ENCODE measurements at regions not wholly inside any gene's neighbourhood (a gene's known extent, or its start where the extent isn't known, plus 50 kb on each side); places are given as distances from the start of the nearest gene placed in this dataset.

GRCh38 chr5:3845230-3845629 is 249.6 kb downstream of the IRX1 start:
- Histone ChIP-seq H3K4me3 (no peak overlapping the region), H3K4me1 (no peaks in the 10 kb centered on the region), H3K27me3 (no peaks in the 10 kb centered on the region), H3K27ac (no peak overlapping the region), H3K9me3 (no peaks in the 10 kb centered on the region), H3K36me3 (no peaks in the 10 kb centered on the region)
- ATAC-seq = no peak
- WGBS, 2 donors (ENCODE audit: low coverage in 1 of 2) = 64 to 71% methylated on average over 2 to 5 of the region's 5 CpGs
- TF ChIP-seq POLR2A (IDR thresholded peaks at IDR 0.05) = no peak

- Histone ChIP-seq H3K4me3 (no peak overlapping the region), H3K27me3 (no peaks in the 10 kb centered on the region), H3K27ac (no peak overlapping the region), H3K36me3 (no peaks in the 10 kb centered on the region), H3K4me1 (no peaks in the 10 kb centered on the region), H3K9me3 (no peaks in the 10 kb centered on the region)
- no peak for ATAC-seq
- WGBS, 2 donors (ENCODE audit: low coverage in 1 of 2) = 54 to 66% methylated on average over 4 to 9 of the region's 13 CpGs
- TF ChIP-seq EP300 (IDR thresholded peaks at IDR 0.05) (no peak), CTCF (IDR thresholded peaks at IDR 0.05) (no peak)
Measured at GRCh38 chr5:3852161-3852916, 256.7 kb downstream of the IRX1 start.

- Histone ChIP-seq H3K9me3 (no peaks in the 10 kb centered on the region), H3K27me3 (no peaks in the 10 kb centered on the region), H3K27ac (no peak overlapping the region), H3K4me3 (no peak overlapping the region), H3K4me1 (no peaks in the 10 kb centered on the region), H3K36me3 (no peaks in the 10 kb centered on the region)
- TF ChIP-seq CTCF (IDR thresholded peaks at IDR 0.05) (no peak), POLR2AphosphoS5 (IDR thresholded peaks at IDR 0.05) (no peak), EP300 (IDR thresholded peaks at IDR 0.05) (no peak)
- WGBS, 2 donors (ENCODE audit: low coverage in 1 of 2) = 61 to 83% methylated on average over 10 to 11 of the region's 11 CpGs
- no peak for ATAC-seq
Measured at GRCh38 chr5:3853362-3853761, 257.7 kb downstream of the IRX1 start.

GRCh38 chr5:3854188-3854821 is 258.7 kb downstream of the IRX1 start:
- H3K36me3 ChIP-seq = no peaks in the 10 kb centered on the region
- TF ChIP-seq CTCF (IDR thresholded peaks at IDR 0.05) = no peak
- no peak for TF ChIP-seq EP300 (IDR thresholded peaks at IDR 0.05)
- H3K4me3 ChIP-seq = no peak overlapping the region
- ATAC-seq = no peak
- WGBS, 2 donors (ENCODE audit: low coverage in 1 of 2) = 60% methylated on average over 17 of the region's 30 CpGs; no CpG with 5 or more reads in 1 of the 2 donors
- H3K27ac ChIP-seq = no peak overlapping the region
- H3K4me1 ChIP-seq = no peaks in the 10 kb centered on the region
- no peaks in the 10 kb centered on the region for H3K9me3 ChIP-seq
- H3K27me3 ChIP-seq = no peaks in the 10 kb centered on the region

GRCh38 chr5:3856036-3856435 is 260.4 kb downstream of the IRX1 start:
- H3K36me3 ChIP-seq = no peaks in the 10 kb centered on the region
- no peak overlapping the region for H3K27ac ChIP-seq
- no peak for ATAC-seq
- 87 to 97% methylated on average over 3 to 6 of the region's 6 CpGs for WGBS, 2 donors (ENCODE audit: low coverage in 1 of 2)
- no peaks in the 10 kb centered on the region for H3K4me1 ChIP-seq
- H3K4me3 ChIP-seq = no peak overlapping the region
- no peaks in the 10 kb centered on the region for H3K27me3 ChIP-seq
- no peaks in the 10 kb centered on the region for H3K9me3 ChIP-seq
- TF ChIP-seq EP300 (IDR thresholded peaks at IDR 0.05) (no peak), CTCF (IDR thresholded peaks at IDR 0.05) (no peak), POLR2AphosphoS5 (IDR thresholded peaks at IDR 0.05) (no peak), POLR2A (IDR thresholded peaks at IDR 0.05) (no peak)
